ENCODE measurements at regions not wholly inside any gene's neighbourhood (a gene's known extent, or its start where the extent isn't known, plus 50 kb on each side); places are given as distances from the start of the nearest gene placed in this dataset.

GRCh38 chr18:40812981-40813515, 1142.0 kb upstream of the PIK3C3 start:
- Histone ChIP-seq H2AFZ (ENCODE audit: low read depth, low read length) (no peak overlapping the region), H3K9me1 (replicated peaks; ENCODE audit: control insufficient read depth, extremely low read depth, insufficient read depth, low read length) (no peaks in the 10 kb centered on the region), H3K27me3 (ENCODE audit: control insufficient read depth in 2 of 2, insufficient read depth in 2 of 2, low read length in 2 of 2) (no peaks in the 10 kb centered on the region), H3K4me1 (ENCODE audit: control insufficient read depth, extremely low read depth, insufficient read depth, low read length) (no peaks in the 10 kb centered on the region), H3K4me3 (replicated peaks in 1 of 3; ENCODE audit: insufficient read depth in 1 of 3, low read depth in 1 of 3, low read length in 3 of 3) (no peak overlapping the region), H3K27ac (ENCODE audit: insufficient read depth, low read depth, low read length) (no peak overlapping the region), H3K4me2 (ENCODE audit: insufficient read depth, low read length) (no peak overlapping the region), H3K36me3 (ENCODE audit: control insufficient read depth in 2 of 2, extremely low read depth in 1 of 2, insufficient read depth in 2 of 2, low read length in 2 of 2) (no peaks in the 10 kb centered on the region), H3K9me3 (replicated peaks; ENCODE audit: control insufficient read depth, insufficient read depth, low read length) (no peaks in the 10 kb centered on the region), H3K9ac (replicated peaks; ENCODE audit: extremely low read depth, insufficient read depth, low read length) (no peak overlapping the region), H4K20me1 (replicated peaks; ENCODE audit: control insufficient read depth, extremely low read depth, insufficient read depth, low read length) (no peaks in the 10 kb centered on the region), H3K79me2 (ENCODE audit: control insufficient read depth, insufficient read depth, low read length) (no peaks in the 10 kb centered on the region)
- ChIA-PET POLR2A (no interaction called here), CTCF (no interaction called here)
- BruUV-seq (replicated peaks) = no TSS peak
- dilution Hi-C loops (cut with MboI; ENCODE audit: extremely low pct_ligation_motif_present, low sequenced_read_pairs) (no loop called here), intact Hi-C loops (cut with micrococcal nuclease) (no loop called here)
- FAIRE-seq = no peak
- TF ChIP-seq EZH2 (IDR thresholded peaks at IDR 0.05; ENCODE audit: borderline replicate concordance, low read depth, low read length, severe bottlenecking) (no peak), POLR2A (IDR thresholded peaks at IDR 0.05; ENCODE audit: low read depth, low read length) (no peak)
- no peak for DNase-seq (ENCODE audit: low read depth, low spot score)

- Histone ChIP-seq H3K27me3 (ENCODE audit: control insufficient read depth in 2 of 2, insufficient read depth in 2 of 2, low read length in 2 of 2) (no peaks in the 10 kb centered on the region), H3K9me3 (replicated peaks; ENCODE audit: control insufficient read depth, insufficient read depth, low read length) (no peaks in the 10 kb centered on the region), H3K79me2 (ENCODE audit: control insufficient read depth, insufficient read depth, low read length) (no peaks in the 10 kb centered on the region), H3K27ac (ENCODE audit: insufficient read depth, low read depth, low read length) (no peak overlapping the region), H3K4me3 (replicated peaks in 1 of 3; ENCODE audit: insufficient read depth in 1 of 3, low read depth in 1 of 3, low read length in 3 of 3) (no peak overlapping the region), H2AFZ (ENCODE audit: low read depth, low read length) (no peak overlapping the region), H4K20me1 (replicated peaks; ENCODE audit: control insufficient read depth, extremely low read depth, insufficient read depth, low read length) (no peaks in the 10 kb centered on the region), H3K9ac (replicated peaks; ENCODE audit: extremely low read depth, insufficient read depth, low read length) (no peak overlapping the region), H3K36me3 (ENCODE audit: control insufficient read depth in 2 of 2, extremely low read depth in 1 of 2, insufficient read depth in 2 of 2, low read length in 2 of 2) (no peaks in the 10 kb centered on the region), H3K4me1 (ENCODE audit: control insufficient read depth, extremely low read depth, insufficient read depth, low read length) (no peaks in the 10 kb centered on the region), H3K9me1 (replicated peaks; ENCODE audit: control insufficient read depth, extremely low read depth, insufficient read depth, low read length) (no peaks in the 10 kb centered on the region), H3K4me2 (ENCODE audit: insufficient read depth, low read length) (no peak overlapping the region)
- BruUV-seq (replicated peaks) = no TSS peak
- ChIA-PET POLR2A (no interaction called here), CTCF (interaction anchor here (1.4 kb wide), 1 partner anchor 18 kb away, joined by 3 read pairs; no protein-coding TSS in a partner anchor)
- DNase-seq (ENCODE audit: low read depth, low spot score) (no peak), FAIRE-seq (no peak)
- TF ChIP-seq MYC (IDR thresholded peaks at IDR 0.05; ENCODE audit: low read depth, low read length) = no peak
- TF ChIP-seq FOS (IDR thresholded peaks at IDR 0.05; ENCODE audit: borderline replicate concordance, insufficient read depth, low read length) = no peak
- TF ChIP-seq POLR2AphosphoS5 (IDR thresholded peaks at IDR 0.05; ENCODE audit: insufficient read depth, low read depth, low read length) = no peak
- no peak for TF ChIP-seq MAX (IDR thresholded peaks at IDR 0.05; ENCODE audit: insufficient read depth, insufficient read length)
- no peak for TF ChIP-seq EZH2 (IDR thresholded peaks at IDR 0.05; ENCODE audit: borderline replicate concordance, low read depth, low read length, severe bottlenecking)
- no peak for TF ChIP-seq POLR2A (IDR thresholded peaks at IDR 0.05; ENCODE audit: low read depth, low read length)
- TF ChIP-seq JUN (IDR thresholded peaks at IDR 0.05; ENCODE audit: borderline replicate concordance, insufficient read depth, insufficient read length, low read depth) = no peak
- no peak for TF ChIP-seq CTCF (IDR thresholded peaks at IDR 0.05; ENCODE audit: extremely low read depth in 1 of 2, insufficient read depth in 1 of 2, low read depth in 1 of 2, low read length in 2 of 2)
- no peak for TF ChIP-seq GATA2 (IDR thresholded peaks at IDR 0.05; ENCODE audit: insufficient read depth, insufficient read length, low read depth, low read length)
- intact Hi-C loops (cut with micrococcal nuclease) = no loop called here
- dilution Hi-C loops (cut with MboI; ENCODE audit: extremely low pct_ligation_motif_present, low sequenced_read_pairs) = no loop called here
Observed at GRCh38 chr18:40810372-40810771, 1144.7 kb upstream of the PIK3C3 start.

Measured in endothelial cell of umbilical vein (primary cell).